SU-DHL-6 (cell line): ENCODE measurements at regions not wholly inside any gene's neighbourhood (a gene's known extent, or its start where the extent isn't known, plus 50 kb on each side); places are given as distances from the start of the nearest gene placed in this dataset.

Experiments
- EZH2phosphoT487 ChIP-seq: fragments of 200-600 bp; sonication (generic), shearing (Covaris generic); conservative IDR thresholded peaks from 2 replicates; pipeline ENCODE4 v1.6.1; 2018; ENCODE audit warnings: mild to moderate bottlenecking, antibody characterized with exemption, low read length, moderate library complexity, mixed read lengths
- TF ChIP-seq, protein P1 (sequence below): fragments of 200-600 bp; sonication (generic); IDR thresholded peaks from one replicate; pipeline ENCODE4 v1.5.1; 2017; ENCODE audit warnings: antibody characterized with exemption, mild to moderate bottlenecking, low read length, moderate library complexity; ENCODE audit not compliant: insufficient read depth, poor library complexity, severe bottlenecking

GRCh38 chr9:110130211-110130610 is 77.7 kb downstream of the C9orf152 start:
- TF ChIP-seq, protein P1, sequence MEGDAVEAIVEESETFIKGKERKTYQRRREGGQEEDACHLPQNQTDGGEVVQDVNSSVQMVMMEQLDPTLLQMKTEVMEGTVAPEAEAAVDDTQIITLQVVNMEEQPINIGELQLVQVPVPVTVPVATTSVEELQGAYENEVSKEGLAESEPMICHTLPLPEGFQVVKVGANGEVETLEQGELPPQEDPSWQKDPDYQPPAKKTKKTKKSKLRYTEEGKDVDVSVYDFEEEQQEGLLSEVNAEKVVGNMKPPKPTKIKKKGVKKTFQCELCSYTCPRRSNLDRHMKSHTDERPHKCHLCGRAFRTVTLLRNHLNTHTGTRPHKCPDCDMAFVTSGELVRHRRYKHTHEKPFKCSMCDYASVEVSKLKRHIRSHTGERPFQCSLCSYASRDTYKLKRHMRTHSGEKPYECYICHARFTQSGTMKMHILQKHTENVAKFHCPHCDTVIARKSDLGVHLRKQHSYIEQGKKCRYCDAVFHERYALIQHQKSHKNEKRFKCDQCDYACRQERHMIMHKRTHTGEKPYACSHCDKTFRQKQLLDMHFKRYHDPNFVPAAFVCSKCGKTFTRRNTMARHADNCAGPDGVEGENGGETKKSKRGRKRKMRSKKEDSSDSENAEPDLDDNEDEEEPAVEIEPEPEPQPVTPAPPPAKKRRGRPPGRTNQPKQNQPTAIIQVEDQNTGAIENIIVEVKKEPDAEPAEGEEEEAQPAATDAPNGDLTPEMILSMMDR: no peak
- TF ChIP-seq EZH2phosphoT487: no peak
